GM21423 (cell line): ENCODE measurements at regions not wholly inside any gene's neighbourhood (a gene's known extent, or its start where the extent isn't known, plus 50 kb on each side); places are given as distances from the start of the nearest gene placed in this dataset.
"Not testable (repeated sequence)": the region's sequence is repeated elsewhere in the genome, so short reads cannot be mapped to it uniquely, and the experiment has no call there.

Source experiments
- ATAC-seq: cut with Tn5 transposase; IDR thresholded peaks from one replicate; pipeline ENCODE4 v1.9.1; 2021; ENCODE audit warnings: mild to moderate bottlenecking, moderate library complexity; ENCODE audit not compliant: unreplicated experiment

- ATAC-seq: no peak
Observed at GRCh38 chr14:58876608-58877007, 238.8 kb downstream of the DACT1 start.

GRCh38 chr14:58878439-58879139, 240.8 kb downstream of the DACT1 start:
- no peak for ATAC-seq

GRCh38 chr14:58881433-58881832, 243.7 kb downstream of the DACT1 start:
- no peak for ATAC-seq

GRCh38 chr14:58882577-58883018, 244.8 kb downstream of the DACT1 start:
- no peak for ATAC-seq

GRCh38 chr14:58884442-58884841, 246.7 kb downstream of the DACT1 start:
- ATAC-seq: no peak

GRCh38 chr14:58887931-58888330, 250.2 kb downstream of the DACT1 start:
- ATAC-seq: no peak

GRCh38 chr14:58898655-58899316, 261.0 kb downstream of the DACT1 start:
- no peak for ATAC-seq

- ATAC-seq: no peak
Observed at GRCh38 chr14:58899317-58899713, 261.6 kb downstream of the DACT1 start.

- ATAC-seq: no peak
Observed at GRCh38 chr14:58901826-58902225, 264.1 kb downstream of the DACT1 start.

GRCh38 chr14:58904776-58905175, 267.0 kb downstream of the DACT1 start:
- ATAC-seq: no peak

GRCh38 chr14:58907803-58908202, 270.0 kb downstream of the DACT1 start:
- no peak for ATAC-seq

- no peak for ATAC-seq
Observed at GRCh38 chr14:58912287-58912686, 274.5 kb downstream of the DACT1 start.

- ATAC-seq: no peak
Observed at GRCh38 chr14:58912799-58913432, 275.2 kb downstream of the DACT1 start.

GRCh38 chr14:58914279-58914855, 274.1 kb upstream of the DAAM1 start:
- no peak for ATAC-seq

- no peak for ATAC-seq
Observed at GRCh38 chr14:58915646-58916045, 272.8 kb upstream of the DAAM1 start.

- no peak for ATAC-seq
Observed at GRCh38 chr14:58918066-58918738, 270.3 kb upstream of the DAAM1 start.

GRCh38 chr14:58919217-58919616, 269.2 kb upstream of the DAAM1 start:
- no peak for ATAC-seq

- no peak for ATAC-seq
Observed at GRCh38 chr14:58920230-58920629, 268.2 kb upstream of the DAAM1 start.

GRCh38 chr14:58922201-58922940, 266.1 kb upstream of the DAAM1 start:
- not testable (repeated sequence) for ATAC-seq

GRCh38 chr14:58923751-58924405, 264.6 kb upstream of the DAAM1 start:
- ATAC-seq: no peak
